ENCODE measurements at regions not wholly inside any gene's neighbourhood (a gene's known extent, or its start where the extent isn't known, plus 50 kb on each side); places are given as distances from the start of the nearest gene placed in this dataset.
"Not testable (repeated sequence)": the region's sequence is repeated elsewhere in the genome, so short reads cannot be mapped to it uniquely, and the experiment has no call there.

- not testable (repeated sequence) for DNase-seq (ENCODE audit: low read depth in 4 of 4, low spot score in 1 of 4)
Measured at GRCh38 chr5:163874912-163875311, 369.5 kb downstream of the MAT2B start.

GRCh38 chr5:163877865-163878264 lies 372.4 kb downstream of the MAT2B start:
- DNase-seq (ENCODE audit: low read depth in 4 of 4, low spot score in 1 of 4) = no peak

- no peak for DNase-seq (ENCODE audit: low read depth in 4 of 4, low spot score in 1 of 4)
Measured at GRCh38 chr5:163878490-163878889, 373.1 kb downstream of the MAT2B start.

GRCh38 chr5:163880302-163880701 lies 374.9 kb downstream of the MAT2B start:
- no peak for DNase-seq (ENCODE audit: low read depth in 4 of 4, low spot score in 1 of 4)

GRCh38 chr5:163885117-163885516 lies 379.7 kb downstream of the MAT2B start:
- DNase-seq (ENCODE audit: low read depth in 4 of 4, low spot score in 1 of 4) = no peak

GRCh38 chr5:163887854-163888253 lies 382.4 kb downstream of the MAT2B start:
- no peak for DNase-seq (ENCODE audit: low read depth in 4 of 4, low spot score in 1 of 4)

- DNase-seq (ENCODE audit: low read depth in 4 of 4, low spot score in 1 of 4) = no peak
Measured at GRCh38 chr5:163888366-163888765, 382.9 kb downstream of the MAT2B start.

- DNase-seq (ENCODE audit: low read depth in 4 of 4, low spot score in 1 of 4) = no peak
Measured at GRCh38 chr5:163889369-163889768, 383.9 kb downstream of the MAT2B start.

- DNase-seq (ENCODE audit: low read depth in 4 of 4, low spot score in 1 of 4) = no peak
Measured at GRCh38 chr5:163890261-163890660, 384.8 kb downstream of the MAT2B start.

GRCh38 chr5:163893281-163893680 lies 387.9 kb downstream of the MAT2B start:
- no peak for DNase-seq (ENCODE audit: low read depth in 4 of 4, low spot score in 1 of 4)

- no peak for DNase-seq (ENCODE audit: low read depth in 4 of 4, low spot score in 1 of 4)
Measured at GRCh38 chr5:163894645-163895044, 389.2 kb downstream of the MAT2B start.

GRCh38 chr5:163898873-163899272 lies 393.5 kb downstream of the MAT2B start:
- DNase-seq (ENCODE audit: low read depth in 4 of 4, low spot score in 1 of 4) = no peak

GRCh38 chr5:163907783-163908182 lies 402.4 kb downstream of the MAT2B start:
- DNase-seq (ENCODE audit: low read depth in 4 of 4, low spot score in 1 of 4) = not testable (repeated sequence)

GRCh38 chr5:163908253-163908652 lies 402.8 kb downstream of the MAT2B start:
- DNase-seq (ENCODE audit: low read depth in 4 of 4, low spot score in 1 of 4) = no peak

GRCh38 chr5:163910226-163910625 lies 404.8 kb downstream of the MAT2B start:
- DNase-seq (ENCODE audit: low read depth in 4 of 4, low spot score in 1 of 4) = no peak

GRCh38 chr5:163912046-163912445 lies 406.6 kb downstream of the MAT2B start:
- DNase-seq (ENCODE audit: low read depth in 4 of 4, low spot score in 1 of 4) = no peak

- DNase-seq (ENCODE audit: low read depth in 4 of 4, low spot score in 1 of 4) = no peak
Measured at GRCh38 chr5:163913548-163913947, 408.1 kb downstream of the MAT2B start.

GRCh38 chr5:163914910-163915309 lies 409.5 kb downstream of the MAT2B start:
- DNase-seq (ENCODE audit: low read depth in 4 of 4, low spot score in 1 of 4) = no peak

- no peak for DNase-seq (ENCODE audit: low read depth in 4 of 4, low spot score in 1 of 4)
Measured at GRCh38 chr5:163915481-163915961, 410.1 kb downstream of the MAT2B start.

- no peak for DNase-seq (ENCODE audit: low read depth in 4 of 4, low spot score in 1 of 4)
Measured at GRCh38 chr5:163916376-163916775, 411.0 kb downstream of the MAT2B start.

GRCh38 chr5:163916861-163917260 lies 411.4 kb downstream of the MAT2B start:
- no peak for DNase-seq (ENCODE audit: low read depth in 4 of 4, low spot score in 1 of 4)

- no peak for DNase-seq (ENCODE audit: low read depth in 4 of 4, low spot score in 1 of 4)
Measured at GRCh38 chr5:163917747-163918146, 412.3 kb downstream of the MAT2B start.

- DNase-seq (ENCODE audit: low read depth in 4 of 4, low spot score in 1 of 4) = not testable (repeated sequence)
Measured at GRCh38 chr5:163934990-163935389, 429.6 kb downstream of the MAT2B start.

GRCh38 chr5:163938595-163938994 lies 433.2 kb downstream of the MAT2B start:
- DNase-seq (ENCODE audit: low read depth in 4 of 4, low spot score in 1 of 4) = no peak
